ENCODE measurements at regions not wholly inside any gene's neighbourhood (a gene's known extent, or its start where the extent isn't known, plus 50 kb on each side); places are given as distances from the start of the nearest gene placed in this dataset.

GRCh38 chr15:57897870-57898269 is 167.6 kb downstream of the ALDH1A2 start:
- no peak for DNase-seq (ENCODE audit: low read depth)
- no peak overlapping the region for H3K4me3 ChIP-seq (ENCODE audit: control insufficient read depth, low read depth, low read length)
- TF ChIP-seq CTCF (IDR thresholded peaks at IDR 0.05; ENCODE audit: control insufficient read depth, insufficient read depth, low read depth, low read length, missing control alignments) = no peak

- no peak for DNase-seq (ENCODE audit: low read depth)
- no peak overlapping the region for H3K4me3 ChIP-seq (ENCODE audit: control insufficient read depth, low read depth, low read length)
- no peak for TF ChIP-seq CTCF (IDR thresholded peaks at IDR 0.05; ENCODE audit: control insufficient read depth, insufficient read depth, low read depth, low read length, missing control alignments)
Observed at GRCh38 chr15:57902155-57902554, 163.4 kb downstream of the ALDH1A2 start.
